Activated CD4-positive, alpha-beta T cell treated with anti-CD3 and anti-CD28 coated beads for 1 hour (primary cell): ENCODE measurements at regions not wholly inside any gene's neighbourhood (a gene's known extent, or its start where the extent isn't known, plus 50 kb on each side); places are given as distances from the start of the nearest gene placed in this dataset.
"Not testable (repeated sequence)": the region's sequence is repeated elsewhere in the genome, so short reads cannot be mapped to it uniquely, and the experiment has no call there.

ENCODE experiments used
- DNase-seq: peaks from one replicate; pipeline ENCODE4 v3.0.0-alpha.2; 2020

GRCh38 chr12:8282181-8282580 is 54.8 kb upstream of the FAM90A1 start:
- not testable (repeated sequence) for DNase-seq

- DNase-seq = not testable (repeated sequence)
These were observed 58.3 kb upstream of the FAM90A1 start for GRCh38 chr12:8285681-8286080.

GRCh38 chr12:8291764-8292163 is 64.3 kb upstream of the FAM90A1 start:
- not testable (repeated sequence) for DNase-seq

GRCh38 chr12:8294662-8295061 is 67.2 kb upstream of the FAM90A1 start:
- DNase-seq = not testable (repeated sequence)

GRCh38 chr12:8308611-8309010 is 81.2 kb upstream of the FAM90A1 start:
- DNase-seq = not testable (repeated sequence)

- not testable (repeated sequence) for DNase-seq
These were observed 88.6 kb upstream of the FAM90A1 start for GRCh38 chr12:8315997-8316396.

GRCh38 chr12:8317675-8318074 is 90.3 kb upstream of the FAM90A1 start:
- not testable (repeated sequence) for DNase-seq

GRCh38 chr12:8320251-8320730 is 92.9 kb upstream of the FAM90A1 start:
- peak; percentile 13 for DNase-seq

- DNase-seq = not testable (repeated sequence)
These were observed 93.5 kb upstream of the FAM90A1 start for GRCh38 chr12:8320791-8321370.

GRCh38 chr12:8325145-8325839 is 97.9 kb upstream of the FAM90A1 start:
- DNase-seq = not testable (repeated sequence)

- DNase-seq = not testable (repeated sequence)
These were observed 101.4 kb upstream of the FAM90A1 start for GRCh38 chr12:8328835-8329234.

GRCh38 chr12:8332373-8332772 is 105.0 kb upstream of the FAM90A1 start:
- DNase-seq = not testable (repeated sequence)

- not testable (repeated sequence) for DNase-seq
These were observed 104.7 kb upstream of the CLEC6A start for GRCh38 chr12:8351073-8351472.

GRCh38 chr12:8354741-8355140 is 101.0 kb upstream of the CLEC6A start:
- not testable (repeated sequence) for DNase-seq

GRCh38 chr12:8355531-8355930 is 100.2 kb upstream of the CLEC6A start:
- not testable (repeated sequence) for DNase-seq

GRCh38 chr12:8373744-8374143 is 82.0 kb upstream of the CLEC6A start:
- not testable (repeated sequence) for DNase-seq

GRCh38 chr12:8375122-8375521 is 80.6 kb upstream of the CLEC6A start:
- not testable (repeated sequence) for DNase-seq

- not testable (repeated sequence) for DNase-seq
These were observed 78.0 kb upstream of the CLEC6A start for GRCh38 chr12:8377756-8378155.

GRCh38 chr12:8382556-8382955 is 73.2 kb upstream of the CLEC6A start:
- DNase-seq = not testable (repeated sequence)

GRCh38 chr12:8384686-8385085 is 71.1 kb upstream of the CLEC6A start:
- DNase-seq = not testable (repeated sequence)

GRCh38 chr12:8385431-8385830 is 70.3 kb upstream of the CLEC6A start:
- not testable (repeated sequence) for DNase-seq

GRCh38 chr12:8386661-8387060 is 69.1 kb upstream of the CLEC6A start:
- DNase-seq = not testable (repeated sequence)

GRCh38 chr12:8389296-8389695 is 66.5 kb upstream of the CLEC6A start:
- not testable (repeated sequence) for DNase-seq
